ENCODE measurements at regions not wholly inside any gene's neighbourhood (a gene's known extent, or its start where the extent isn't known, plus 50 kb on each side); places are given as distances from the start of the nearest gene placed in this dataset.

- Histone ChIP-seq H3K9me3 (replicated peaks; ENCODE audit: control insufficient read depth, insufficient read depth, low read depth, low read length) (0 out of 2 replicates have a peak, but pooled peaks cover 1% of the 10 kb centered on the region), H3K4me2 (ENCODE audit: insufficient read depth, low read length) (no peak overlapping the region), H3K4me1 (replicated peaks in 1 of 2; ENCODE audit: control insufficient read depth in 2 of 2, insufficient read depth in 2 of 2, low read length in 2 of 2) (no peaks in the 10 kb centered on the region), H3K79me2 (ENCODE audit: control insufficient read depth, insufficient read depth, low read length) (no peaks in the 10 kb centered on the region), H3K27me3 (ENCODE audit: control insufficient read depth in 2 of 2, insufficient read depth in 2 of 2, low read length in 2 of 2) (no peaks in the 10 kb centered on the region), H3K36me3 (ENCODE audit: control insufficient read depth, insufficient read depth, low read length) (no peaks in the 10 kb centered on the region), H3K9ac (ENCODE audit: insufficient read depth in 1 of 2, low read depth in 2 of 2, low read length in 2 of 2) (no peak overlapping the region), H3K4me3 (no peak overlapping the region), H2AFZ (ENCODE audit: low read depth, low read length) (no peak overlapping the region), H4K20me1 (replicated peaks; ENCODE audit: control insufficient read depth, insufficient read depth, low read length) (no peaks in the 10 kb centered on the region), H3K27ac (ENCODE audit: extremely low read depth, low read depth, low read length) (no peak overlapping the region), H3K9me1 (ENCODE audit: control insufficient read depth, insufficient read depth, low read length) (no peaks in the 10 kb centered on the region)
- DNase-seq (ENCODE audit: extremely low read depth in 1 of 4, low spot score in 3 of 4) = no peak
- no peak for FAIRE-seq
- 0% methylated on average over 1 of the region's 1 CpG for WGBS (ENCODE audit: insufficient coverage, low coverage, missing lambda C conversion rate)
- ChIA-PET CTCF (ENCODE audit: low intra/inter-chr PET ratio) (no interaction called here), POLR2A (no interaction called here)
- no peak for ATAC-seq
- intact Hi-C loops (cut with micrococcal nuclease) (no loop called here), in situ Hi-C loops (cut with MboI) (no loop called here)
- TF ChIP-seq RFX7 (CRISPR knock-in tag; IDR thresholded peaks at IDR 0.05) (no peak), ZNF143 (CRISPR knock-in tag; IDR thresholded peaks at IDR 0.05) (no peak)
- no TSS peak for BruUV-seq (replicated peaks)
Measured at GRCh38 chr12:103020839-103021238, 63.4 kb downstream of the ASCL1 start.

- DNase-seq (ENCODE audit: extremely low read depth in 1 of 4, low spot score in 3 of 4) = no peak
- no peaks in the 10 kb centered on the region for H3K27me3 ChIP-seq (ENCODE audit: control insufficient read depth in 2 of 2, insufficient read depth in 2 of 2, low read length in 2 of 2)
- ChIA-PET CTCF (ENCODE audit: low intra/inter-chr PET ratio) (no interaction called here), POLR2A (no interaction called here)
- H3K36me3 ChIP-seq (ENCODE audit: control insufficient read depth, insufficient read depth, low read length) = no peaks in the 10 kb centered on the region
- intact Hi-C loops (cut with micrococcal nuclease) = no loop called here
- TF ChIP-seq ZC3H4 (CRISPR knock-in tag; IDR thresholded peaks at IDR 0.05; ENCODE audit: borderline replicate concordance) = no peak
- TF ChIP-seq BRCA1 (IDR thresholded peaks at IDR 0.05) = no peak
- TF ChIP-seq BRCA1 (CRISPR knock-in tag; IDR thresholded peaks at IDR 0.05) = no peak
- TF ChIP-seq HDGF (IDR thresholded peaks at IDR 0.05) = no peak
- no peak for TF ChIP-seq PCBP2 (IDR thresholded peaks at IDR 0.05; ENCODE audit: low read depth, low read length, poor library complexity, severe bottlenecking)
- no peak overlapping the region for H3K27ac ChIP-seq (ENCODE audit: extremely low read depth, low read depth, low read length)
- no peaks in the 10 kb centered on the region for H4K20me1 ChIP-seq (replicated peaks; ENCODE audit: control insufficient read depth, insufficient read depth, low read length)
- H3K4me3 ChIP-seq = no peak overlapping the region
- FAIRE-seq = no peak
- H3K9ac ChIP-seq (ENCODE audit: insufficient read depth in 1 of 2, low read depth in 2 of 2, low read length in 2 of 2) = no peak overlapping the region
- H3K4me1 ChIP-seq (replicated peaks in 1 of 2; ENCODE audit: control insufficient read depth in 2 of 2, insufficient read depth in 2 of 2, low read length in 2 of 2) = no peaks in the 10 kb centered on the region
- ATAC-seq = no peak
- no peak overlapping the region for H3K4me2 ChIP-seq (ENCODE audit: insufficient read depth, low read length)
- 0% methylated on average over 3 of the region's 3 CpGs for WGBS (ENCODE audit: insufficient coverage, low coverage, missing lambda C conversion rate)
- 0 out of 2 replicates have a peak, but pooled peaks cover 1% of the 10 kb centered on the region for H3K9me3 ChIP-seq (replicated peaks; ENCODE audit: control insufficient read depth, insufficient read depth, low read depth, low read length)
- BruUV-seq (replicated peaks) = no TSS peak
- in situ Hi-C loops (cut with MboI) = no loop called here
- no peaks in the 10 kb centered on the region for H3K79me2 ChIP-seq (ENCODE audit: control insufficient read depth, insufficient read depth, low read length)
- no peak overlapping the region for H2AFZ ChIP-seq (ENCODE audit: low read depth, low read length)
- no peaks in the 10 kb centered on the region for H3K9me1 ChIP-seq (ENCODE audit: control insufficient read depth, insufficient read depth, low read length)
Measured at GRCh38 chr12:103021538-103022218, 64.2 kb downstream of the ASCL1 start.
